Prostate gland (tissue), 2 donors: ENCODE measurements at regions not wholly inside any gene's neighbourhood (a gene's known extent, or its start where the extent isn't known, plus 50 kb on each side); places are given as distances from the start of the nearest gene placed in this dataset.
"Not testable (repeated sequence)": the region's sequence is repeated elsewhere in the genome, so short reads cannot be mapped to it uniquely, and the experiment has no call there.

Experiments used
- DNase-seq: peaks from one replicate; pipeline ENCODE4 v3.0.0-alpha.2; 2019; ENCODE audit warnings: low spot score
- H3K27ac ChIP-seq, 2 donors: fragments of 200-600 bp; sonication (generic); 2 replicates each; pipeline ENCODE4 v1.5.1; 2017 to 2019
- H3K27me3 ChIP-seq: fragments of 200-600 bp; sonication (generic); replicated peaks from 2 replicates; pipeline ENCODE4 v1.5.1; 2019; ENCODE audit not compliant: insufficient read depth
- H3K36me3 ChIP-seq, 2 donors: fragments of 200-600 bp; sonication (generic); 1 replicate in 1 of 2; 2 replicates in 1 of 2; pipeline versions ENCODE4 v1.5.1 to v1.8.1; 2017 to 2019
- H3K4me1 ChIP-seq: fragments of 200-600 bp; sonication (generic); replicated peaks from 2 replicates; pipeline ENCODE4 v1.5.1; 2019
- H3K4me3 ChIP-seq, 2 donors: fragments of 200-600 bp; sonication (generic); 2 replicates each; pipeline ENCODE4 v1.5.1; 2017 to 2019
- H3K9me3 ChIP-seq: fragments of 200-600 bp; sonication (generic); 2 replicates; pipeline ENCODE4 v1.5.1; 2017
- CTCF ChIP-seq, 4 experiments: fragments of 200-600 bp in 2 of 4; fragments of 450-650 bp in 2 of 4; sonication (generic) in 2 of 4; IDR thresholded peaks; 1 replicate in 3 of 4; 2 replicates in 1 of 4; pipeline ENCODE4 v1.5.1; 2016 to 2019; ENCODE audit warnings: antibody characterized with exemption in 4 of 4, mild to moderate bottlenecking in 2 of 4, moderate library complexity in 2 of 4
- POLR2A ChIP-seq: fragments of 450-650 bp; IDR thresholded peaks from one replicate; pipeline ENCODE4 v1.6.1; 2016; ENCODE audit warnings: antibody characterized with exemption, mild to moderate bottlenecking
- POLR2AphosphoS5 ChIP-seq: sonication (generic); formaldehyde crosslinking; IDR thresholded peaks from one replicate; pipeline ENCODE4 v1.6.1; 2017; ENCODE audit warnings: antibody characterized with exemption
- WGBS: methylation state at CpG from one replicate; pipeline ENCODE4 v1.1.5; 2018; 5-methylcytosine and 5-hydroxymethylcytosine counted together
- intact Hi-C: fragments of 100-400 bp; cut with DNase I; formaldehyde crosslinking; loops from one replicate; pipeline ENCODE4 v1.14.2; 2022

- H3K27me3 ChIP-seq, H3K4me3 ChIP-seq, H3K36me3 ChIP-seq, DNase-seq, intact Hi-C loops, H3K4me1 ChIP-seq, H3K27ac ChIP-seq, H3K9me3 ChIP-seq: not testable (repeated sequence)
- WGBS = no CpG with 5 or more reads among the region's 7 CpGs
These were observed 76.8 kb upstream of the SPDYE9 start for GRCh38 chr7:73162680-73163079.

GRCh38 chr7:73161727-73162126 is 75.9 kb upstream of the SPDYE9 start:
- H3K36me3 ChIP-seq, intact Hi-C loops, H3K4me3 ChIP-seq, H3K27me3 ChIP-seq, H3K27ac ChIP-seq, DNase-seq, H3K4me1 ChIP-seq, H3K9me3 ChIP-seq: not testable (repeated sequence)
- no CpG with 5 or more reads among the region's 4 CpGs for WGBS

GRCh38 chr7:73157169-73157661 is 71.4 kb upstream of the SPDYE9 start:
- H3K4me1 ChIP-seq, H3K27me3 ChIP-seq, H3K9me3 ChIP-seq, H3K36me3 ChIP-seq, intact Hi-C loops, H3K27ac ChIP-seq, H3K4me3 ChIP-seq, DNase-seq: not testable (repeated sequence)
- WGBS = no CpG with 5 or more reads among the region's 9 CpGs

GRCh38 chr7:73156510-73157168 is 70.8 kb upstream of the SPDYE9 start:
- peak; percentile 26 for DNase-seq
- H3K36me3 ChIP-seq, H3K27me3 ChIP-seq, intact Hi-C loops, H3K4me1 ChIP-seq, H3K27ac ChIP-seq, H3K4me3 ChIP-seq, H3K9me3 ChIP-seq: not testable (repeated sequence)
- 7% methylated on average over 10 of the region's 17 CpGs for WGBS

- H3K36me3 ChIP-seq, H3K9me3 ChIP-seq, intact Hi-C loops, H3K27me3 ChIP-seq, H3K4me1 ChIP-seq, H3K27ac ChIP-seq: not testable (repeated sequence)
- WGBS = 0% methylated on average over 20 of the region's 48 CpGs
- H3K4me3 ChIP-seq = peak overlapping the region; percentile 26 to 32
- DNase-seq = peak; percentile 68
- TF ChIP-seq POLR2A (peak; percentile 37), CTCF (IDR thresholded peaks at IDR 0.05) (peak in 1 of 4 experiments; percentile 23), POLR2AphosphoS5 (peak; percentile 62)
These were observed 68.8 kb upstream of the SPDYE9 start for GRCh38 chr7:73154586-73155038.

- H3K27me3 ChIP-seq, intact Hi-C loops, DNase-seq, H3K36me3 ChIP-seq, H3K4me1 ChIP-seq, H3K27ac ChIP-seq, H3K9me3 ChIP-seq, H3K4me3 ChIP-seq: not testable (repeated sequence)
- WGBS = 26% methylated on average over 6 of the region's 23 CpGs
These were observed 68.2 kb upstream of the SPDYE9 start for GRCh38 chr7:73153921-73154585.

GRCh38 chr7:73148570-73148969 is 62.7 kb upstream of the SPDYE9 start:
- H3K36me3 ChIP-seq, H3K4me1 ChIP-seq, intact Hi-C loops, H3K9me3 ChIP-seq, H3K27ac ChIP-seq, H3K27me3 ChIP-seq, DNase-seq, H3K4me3 ChIP-seq: not testable (repeated sequence)
- WGBS = no CpG with 5 or more reads among the region's 2 CpGs

- H3K4me3 ChIP-seq, H3K9me3 ChIP-seq, H3K4me1 ChIP-seq, intact Hi-C loops, H3K27ac ChIP-seq, H3K27me3 ChIP-seq, H3K36me3 ChIP-seq, DNase-seq: not testable (repeated sequence)
- 80% methylated on average over 3 of the region's 6 CpGs for WGBS
These were observed 61.8 kb upstream of the SPDYE9 start for GRCh38 chr7:73147681-73148080.

GRCh38 chr7:73143993-73144392 is 58.2 kb upstream of the SPDYE9 start:
- H3K9me3 ChIP-seq, intact Hi-C loops, DNase-seq, H3K36me3 ChIP-seq, H3K4me1 ChIP-seq, H3K27me3 ChIP-seq, H3K4me3 ChIP-seq, H3K27ac ChIP-seq: not testable (repeated sequence)
- WGBS = no CpG with 5 or more reads among the region's 8 CpGs

- H3K27ac ChIP-seq, H3K36me3 ChIP-seq, H3K27me3 ChIP-seq, H3K9me3 ChIP-seq, intact Hi-C loops, H3K4me3 ChIP-seq, DNase-seq, H3K4me1 ChIP-seq: not testable (repeated sequence)
- WGBS = no CpG with 5 or more reads among the region's 3 CpGs
These were observed 52.1 kb upstream of the SPDYE9 start for GRCh38 chr7:73137922-73138321.
